ENCODE measurements at regions not wholly inside any gene's neighbourhood (a gene's known extent, or its start where the extent isn't known, plus 50 kb on each side); places are given as distances from the start of the nearest gene placed in this dataset.
"Not testable (repeated sequence)": the region's sequence is repeated elsewhere in the genome, so short reads cannot be mapped to it uniquely, and the experiment has no call there.

GRCh38 chr15:77934516-77934915 lies 143.0 kb downstream of the TBC1D2B start:
- H3K4me1 ChIP-seq (ENCODE audit: low read length); H3K27ac ChIP-seq (ENCODE audit: low read length); H3K4me3 ChIP-seq (ENCODE audit: low read length); H4K20me1 ChIP-seq (ENCODE audit: insufficient read depth, low read depth, low read length); H3K27me3 ChIP-seq (ENCODE audit: low read length); H3K4me2 ChIP-seq (ENCODE audit: low read depth, low read length, poor library complexity, severe bottlenecking); H3K9me3 ChIP-seq (ENCODE audit: low read length); H3K9ac ChIP-seq (ENCODE audit: low read length); H3K36me3 ChIP-seq (ENCODE audit: insufficient read depth, low read length); H3K9me2 ChIP-seq (replicated peaks; ENCODE audit: insufficient read depth, low read length); H2AFZ ChIP-seq (ENCODE audit: low read length); DNase-seq; H3K79me2 ChIP-seq (ENCODE audit: low read length): not testable (repeated sequence)

- H4K20me1 ChIP-seq (ENCODE audit: insufficient read depth, low read depth, low read length); H3K9ac ChIP-seq (ENCODE audit: low read length); H3K4me1 ChIP-seq (ENCODE audit: low read length); H3K36me3 ChIP-seq (ENCODE audit: insufficient read depth, low read length); H3K27me3 ChIP-seq (ENCODE audit: low read length); H3K27ac ChIP-seq (ENCODE audit: low read length); H3K9me3 ChIP-seq (ENCODE audit: low read length); DNase-seq; H2AFZ ChIP-seq (ENCODE audit: low read length); H3K4me3 ChIP-seq (ENCODE audit: low read length); H3K4me2 ChIP-seq (ENCODE audit: low read depth, low read length, poor library complexity, severe bottlenecking); H3K9me2 ChIP-seq (replicated peaks; ENCODE audit: insufficient read depth, low read length); H3K79me2 ChIP-seq (ENCODE audit: low read length): not testable (repeated sequence)
Observed at GRCh38 chr15:77930907-77931306, 146.6 kb downstream of the TBC1D2B start.

GRCh38 chr15:77930490-77930889 lies 147.0 kb downstream of the TBC1D2B start:
- H3K4me1 ChIP-seq (ENCODE audit: low read length); H3K9me2 ChIP-seq (replicated peaks; ENCODE audit: insufficient read depth, low read length); H3K79me2 ChIP-seq (ENCODE audit: low read length); H2AFZ ChIP-seq (ENCODE audit: low read length); H3K27me3 ChIP-seq (ENCODE audit: low read length); H3K4me3 ChIP-seq (ENCODE audit: low read length); H3K27ac ChIP-seq (ENCODE audit: low read length); H3K4me2 ChIP-seq (ENCODE audit: low read depth, low read length, poor library complexity, severe bottlenecking); DNase-seq; H3K36me3 ChIP-seq (ENCODE audit: insufficient read depth, low read length); H4K20me1 ChIP-seq (ENCODE audit: insufficient read depth, low read depth, low read length); H3K9me3 ChIP-seq (ENCODE audit: low read length); H3K9ac ChIP-seq (ENCODE audit: low read length): not testable (repeated sequence)

GRCh38 chr15:77926789-77927188 lies 150.7 kb downstream of the TBC1D2B start:
- peak; percentile 89 for DNase-seq
- H2AFZ ChIP-seq (ENCODE audit: low read length); H3K9me3 ChIP-seq (ENCODE audit: low read length); H3K27me3 ChIP-seq (ENCODE audit: low read length); H3K9ac ChIP-seq (ENCODE audit: low read length); H3K4me3 ChIP-seq (ENCODE audit: low read length); H3K79me2 ChIP-seq (ENCODE audit: low read length); H4K20me1 ChIP-seq (ENCODE audit: insufficient read depth, low read depth, low read length); H3K9me2 ChIP-seq (replicated peaks; ENCODE audit: insufficient read depth, low read length); H3K27ac ChIP-seq (ENCODE audit: low read length); H3K4me2 ChIP-seq (ENCODE audit: low read depth, low read length, poor library complexity, severe bottlenecking); H3K4me1 ChIP-seq (ENCODE audit: low read length); H3K36me3 ChIP-seq (ENCODE audit: insufficient read depth, low read length): not testable (repeated sequence)

GRCh38 chr15:77926296-77926695 lies 151.2 kb downstream of the TBC1D2B start:
- H3K9ac ChIP-seq (ENCODE audit: low read length); H3K9me2 ChIP-seq (replicated peaks; ENCODE audit: insufficient read depth, low read length); H3K9me3 ChIP-seq (ENCODE audit: low read length); H3K79me2 ChIP-seq (ENCODE audit: low read length); H4K20me1 ChIP-seq (ENCODE audit: insufficient read depth, low read depth, low read length); H3K4me2 ChIP-seq (ENCODE audit: low read depth, low read length, poor library complexity, severe bottlenecking); H3K36me3 ChIP-seq (ENCODE audit: insufficient read depth, low read length); H3K4me1 ChIP-seq (ENCODE audit: low read length); H3K27ac ChIP-seq (ENCODE audit: low read length); H2AFZ ChIP-seq (ENCODE audit: low read length); H3K27me3 ChIP-seq (ENCODE audit: low read length); H3K4me3 ChIP-seq (ENCODE audit: low read length); DNase-seq: not testable (repeated sequence)

- not testable (repeated sequence) for H3K9me2 ChIP-seq (replicated peaks; ENCODE audit: insufficient read depth, low read length); H3K79me2 ChIP-seq (ENCODE audit: low read length); H2AFZ ChIP-seq (ENCODE audit: low read length); H3K4me2 ChIP-seq (ENCODE audit: low read depth, low read length, poor library complexity, severe bottlenecking); H3K9ac ChIP-seq (ENCODE audit: low read length); H4K20me1 ChIP-seq (ENCODE audit: insufficient read depth, low read depth, low read length); H3K4me3 ChIP-seq (ENCODE audit: low read length); H3K36me3 ChIP-seq (ENCODE audit: insufficient read depth, low read length); H3K4me1 ChIP-seq (ENCODE audit: low read length); DNase-seq; H3K9me3 ChIP-seq (ENCODE audit: low read length); H3K27ac ChIP-seq (ENCODE audit: low read length); H3K27me3 ChIP-seq (ENCODE audit: low read length)
Observed at GRCh38 chr15:77925101-77925500, 152.4 kb downstream of the TBC1D2B start.

GRCh38 chr15:77921664-77922063 lies 155.8 kb downstream of the TBC1D2B start:
- Histone ChIP-seq H3K4me1 (ENCODE audit: low read length) (no peaks in the 10 kb centered on the region), H3K4me3 (ENCODE audit: low read length) (no peak overlapping the region), H4K20me1 (ENCODE audit: insufficient read depth, low read depth, low read length) (no peaks in the 10 kb centered on the region), H3K4me2 (ENCODE audit: low read depth, low read length, poor library complexity, severe bottlenecking) (no peak overlapping the region), H3K27ac (ENCODE audit: low read length) (no peak overlapping the region), H3K79me2 (ENCODE audit: low read length) (no peaks in the 10 kb centered on the region), H3K9me3 (ENCODE audit: low read length) (no peaks in the 10 kb centered on the region), H3K9me2 (replicated peaks; ENCODE audit: insufficient read depth, low read length) (no peaks in the 10 kb centered on the region), H2AFZ (ENCODE audit: low read length) (no peak overlapping the region), H3K36me3 (ENCODE audit: insufficient read depth, low read length) (no peaks in the 10 kb centered on the region), H3K27me3 (ENCODE audit: low read length) (no peaks in the 10 kb centered on the region), H3K9ac (ENCODE audit: low read length) (no peak overlapping the region)
- no peak for DNase-seq

- not testable (repeated sequence) for DNase-seq; H3K4me2 ChIP-seq (ENCODE audit: low read depth, low read length, poor library complexity, severe bottlenecking); H3K9me3 ChIP-seq (ENCODE audit: low read length); H3K9ac ChIP-seq (ENCODE audit: low read length); H3K27me3 ChIP-seq (ENCODE audit: low read length); H2AFZ ChIP-seq (ENCODE audit: low read length); H4K20me1 ChIP-seq (ENCODE audit: insufficient read depth, low read depth, low read length); H3K9me2 ChIP-seq (replicated peaks; ENCODE audit: insufficient read depth, low read length); H3K4me3 ChIP-seq (ENCODE audit: low read length); H3K27ac ChIP-seq (ENCODE audit: low read length); H3K4me1 ChIP-seq (ENCODE audit: low read length); H3K36me3 ChIP-seq (ENCODE audit: insufficient read depth, low read length); H3K79me2 ChIP-seq (ENCODE audit: low read length)
Observed at GRCh38 chr15:77916966-77917635, 160.4 kb downstream of the TBC1D2B start.

- H2AFZ ChIP-seq (ENCODE audit: low read length); H3K4me2 ChIP-seq (ENCODE audit: low read depth, low read length, poor library complexity, severe bottlenecking); DNase-seq; H3K9me3 ChIP-seq (ENCODE audit: low read length); H3K27me3 ChIP-seq (ENCODE audit: low read length); H3K9ac ChIP-seq (ENCODE audit: low read length); H3K9me2 ChIP-seq (replicated peaks; ENCODE audit: insufficient read depth, low read length); H3K4me1 ChIP-seq (ENCODE audit: low read length); H4K20me1 ChIP-seq (ENCODE audit: insufficient read depth, low read depth, low read length); H3K79me2 ChIP-seq (ENCODE audit: low read length); H3K27ac ChIP-seq (ENCODE audit: low read length); H3K4me3 ChIP-seq (ENCODE audit: low read length); H3K36me3 ChIP-seq (ENCODE audit: insufficient read depth, low read length): not testable (repeated sequence)
Observed at GRCh38 chr15:77915961-77916330, 161.6 kb downstream of the TBC1D2B start.

All from Karpas-422 (cell line).